HG03196 (cell line): ENCODE measurements at regions not wholly inside any gene's neighbourhood (a gene's known extent, or its start where the extent isn't known, plus 50 kb on each side); places are given as distances from the start of the nearest gene placed in this dataset.

Source experiments
- ATAC-seq: cut with Tn5 transposase; IDR thresholded peaks from one replicate; pipeline ENCODE4 v1.9.1; 2021; ENCODE audit not compliant: unreplicated experiment

GRCh38 chr13:85406269-85406975 is 392.8 kb downstream of the SLITRK6 start:
- no peak for ATAC-seq

GRCh38 chr13:85405316-85405897 is 393.8 kb downstream of the SLITRK6 start:
- ATAC-seq: no peak

- ATAC-seq: no peak
These were observed 412.8 kb downstream of the SLITRK6 start for GRCh38 chr13:85386424-85386823.

GRCh38 chr13:85383291-85383690 is 415.9 kb downstream of the SLITRK6 start:
- no peak for ATAC-seq

- ATAC-seq: no peak
These were observed 418.1 kb downstream of the SLITRK6 start for GRCh38 chr13:85381082-85381481.

GRCh38 chr13:85379991-85380390 is 419.2 kb downstream of the SLITRK6 start:
- ATAC-seq: no peak

- ATAC-seq: no peak
These were observed 419.8 kb downstream of the SLITRK6 start for GRCh38 chr13:85379433-85379832.

- no peak for ATAC-seq
These were observed 421.4 kb downstream of the SLITRK6 start for GRCh38 chr13:85377783-85378182.

- no peak for ATAC-seq
These were observed 425.9 kb downstream of the SLITRK6 start for GRCh38 chr13:85373322-85373721.

- ATAC-seq: no peak
These were observed 428.0 kb downstream of the SLITRK6 start for GRCh38 chr13:85371254-85371653.

- ATAC-seq: no peak
These were observed 430.5 kb downstream of the SLITRK6 start for GRCh38 chr13:85368686-85369085.

- ATAC-seq: no peak
These were observed 431.3 kb downstream of the SLITRK6 start for GRCh38 chr13:85367887-85368286.

- no peak for ATAC-seq
These were observed 432.3 kb downstream of the SLITRK6 start for GRCh38 chr13:85366759-85367417.

- no peak for ATAC-seq
These were observed 435.7 kb downstream of the SLITRK6 start for GRCh38 chr13:85363504-85363903.

- no peak for ATAC-seq
These were observed 436.2 kb downstream of the SLITRK6 start for GRCh38 chr13:85362980-85363379.

GRCh38 chr13:85347251-85347650 is 452.0 kb downstream of the SLITRK6 start:
- ATAC-seq: no peak

GRCh38 chr13:85334187-85334586 is 465.0 kb downstream of the SLITRK6 start:
- no peak for ATAC-seq

GRCh38 chr13:85333506-85334020 is 465.7 kb downstream of the SLITRK6 start:
- no peak for ATAC-seq

GRCh38 chr13:85332615-85333014 is 466.6 kb downstream of the SLITRK6 start:
- no peak for ATAC-seq

- no peak for ATAC-seq
These were observed 477.5 kb downstream of the SLITRK6 start for GRCh38 chr13:85321734-85322133.

- ATAC-seq: no peak
These were observed 481.4 kb downstream of the SLITRK6 start for GRCh38 chr13:85317781-85318180.

GRCh38 chr13:85316506-85317025 is 482.7 kb downstream of the SLITRK6 start:
- ATAC-seq: no peak
